Ascending aorta (tissue), 2 donors: ENCODE measurements at regions not wholly inside any gene's neighbourhood (a gene's known extent, or its start where the extent isn't known, plus 50 kb on each side); places are given as distances from the start of the nearest gene placed in this dataset.

Source experiments
- DNase-seq, 2 donors: peaks; one replicate each; pipeline ENCODE4 v3.0.0-alpha.2; 2019; ENCODE audit warnings: low spot score in 2 of 2
- H3K27ac ChIP-seq, 2 donors: fragments of 200-600 bp; sonication (generic); one replicate each; pipeline ENCODE4 v1.5.1; 2016 to 2017; ENCODE audit warnings: mild to moderate bottlenecking in 1 of 2
- H3K27me3 ChIP-seq: fragments of 200-600 bp; sonication (generic); one replicate; pipeline ENCODE4 v1.5.1; 2017
- H3K36me3 ChIP-seq, 2 donors: fragments of 200-600 bp; sonication (generic); one replicate each; pipeline ENCODE4 v1.5.1; 2016
- H3K4me1 ChIP-seq, 2 donors: fragments of 200-600 bp; sonication (generic); one replicate each; pipeline ENCODE4 v1.5.1; 2016 to 2017; ENCODE audit warnings: mild to moderate bottlenecking in 1 of 2
- H3K4me3 ChIP-seq, 2 donors: fragments of 200-600 bp; sonication (generic); one replicate each; pipeline ENCODE4 v1.5.1; 2016 to 2017; ENCODE audit warnings: mild to moderate bottlenecking in 1 of 2
- H3K9me3 ChIP-seq, 2 donors: fragments of 200-600 bp; sonication (generic); one replicate each; pipeline ENCODE4 v1.5.1; 2016
- CTCF ChIP-seq, 3 experiments: fragments of 200-600 bp in 2 of 3; fragments of 450-650 bp in 1 of 3; sonication (generic) in 2 of 3; IDR thresholded peaks; one replicate each; pipeline ENCODE4 v1.5.1; 2016 to 2019; ENCODE audit warnings: antibody characterized with exemption in 3 of 3, mild to moderate bottlenecking in 1 of 3, moderate library complexity in 1 of 3
- intact Hi-C: fragments of 100-400 bp; cut with DNase I; formaldehyde crosslinking; loops from one replicate; pipeline ENCODE4 v1.15.1; 2023

GRCh38 chrX:34072906-34073305 is 59.2 kb downstream of the FAM47A start:
- intact Hi-C loops: no loop called here
- no peak overlapping the region for H3K4me3 ChIP-seq
- no peak for TF ChIP-seq CTCF (IDR thresholded peaks at IDR 0.05)

GRCh38 chrX:34063616-34064015 is 68.5 kb downstream of the FAM47A start:
- no peaks in the 10 kb centered on the region for H3K27me3 ChIP-seq
- no peak for TF ChIP-seq CTCF (IDR thresholded peaks at IDR 0.05)
- intact Hi-C loops: no loop called here

More at GRCh38 chrX:34072906-34073305, 59.2 kb downstream of the FAM47A start:
- H3K27me3 ChIP-seq: no peaks in the 10 kb centered on the region
- no peak overlapping the region for H3K27ac ChIP-seq
- no peaks in the 10 kb centered on the region for H3K4me1 ChIP-seq
- DNase-seq: no peak
- H3K9me3 ChIP-seq: no peaks in the 10 kb centered on the region
- H3K36me3 ChIP-seq: no peaks in the 10 kb centered on the region

GRCh38 chrX:34058005-34058404 is 74.1 kb downstream of the FAM47A start:
- no peak overlapping the region for H3K4me3 ChIP-seq
- no peaks in the 10 kb centered on the region for H3K9me3 ChIP-seq
- no peak for DNase-seq
- no peaks in the 10 kb centered on the region for H3K4me1 ChIP-seq
- intact Hi-C loops: no loop called here
- H3K27ac ChIP-seq: no peak overlapping the region
- H3K36me3 ChIP-seq: no peaks in the 10 kb centered on the region
- no peak for TF ChIP-seq CTCF (IDR thresholded peaks at IDR 0.05)
- H3K27me3 ChIP-seq: no peaks in the 10 kb centered on the region

More at GRCh38 chrX:34063616-34064015, 68.5 kb downstream of the FAM47A start:
- no peaks in the 10 kb centered on the region for H3K9me3 ChIP-seq
- no peak for DNase-seq
- no peaks in the 10 kb centered on the region for H3K36me3 ChIP-seq
- no peaks in the 10 kb centered on the region for H3K4me1 ChIP-seq
- no peak overlapping the region for H3K4me3 ChIP-seq
- no peak overlapping the region for H3K27ac ChIP-seq

- Histone ChIP-seq H3K27ac (no peak overlapping the region), H3K27me3 (no peaks in the 10 kb centered on the region), H3K9me3 (no peaks in the 10 kb centered on the region), H3K4me3 (no peak overlapping the region), H3K4me1 (no peaks in the 10 kb centered on the region), H3K36me3 (no peaks in the 10 kb centered on the region)
- DNase-seq: no peak
- TF ChIP-seq CTCF (IDR thresholded peaks at IDR 0.05): no peak
- intact Hi-C loops: loop anchor here (2.0 kb wide), 1 partner anchor 29 kb away; no protein-coding TSS in a partner anchor
These were observed 78.2 kb downstream of the FAM47A start for GRCh38 chrX:34053931-34054330.
